GM19328 (cell line): ENCODE measurements at regions not wholly inside any gene's neighbourhood (a gene's known extent, or its start where the extent isn't known, plus 50 kb on each side); places are given as distances from the start of the nearest gene placed in this dataset.

Source experiments
- ATAC-seq: cut with Tn5 transposase; IDR thresholded peaks from one replicate; pipeline ENCODE4 v1.9.1; 2021; ENCODE audit warnings: mild to moderate bottlenecking, moderate library complexity; ENCODE audit not compliant: unreplicated experiment

GRCh38 chr20:11790046-11790445 lies 127.6 kb upstream of the BTBD3 start:
- ATAC-seq, result no peak

GRCh38 chr20:11791316-11791715 lies 126.4 kb upstream of the BTBD3 start:
- no peak for ATAC-seq

DNA sequence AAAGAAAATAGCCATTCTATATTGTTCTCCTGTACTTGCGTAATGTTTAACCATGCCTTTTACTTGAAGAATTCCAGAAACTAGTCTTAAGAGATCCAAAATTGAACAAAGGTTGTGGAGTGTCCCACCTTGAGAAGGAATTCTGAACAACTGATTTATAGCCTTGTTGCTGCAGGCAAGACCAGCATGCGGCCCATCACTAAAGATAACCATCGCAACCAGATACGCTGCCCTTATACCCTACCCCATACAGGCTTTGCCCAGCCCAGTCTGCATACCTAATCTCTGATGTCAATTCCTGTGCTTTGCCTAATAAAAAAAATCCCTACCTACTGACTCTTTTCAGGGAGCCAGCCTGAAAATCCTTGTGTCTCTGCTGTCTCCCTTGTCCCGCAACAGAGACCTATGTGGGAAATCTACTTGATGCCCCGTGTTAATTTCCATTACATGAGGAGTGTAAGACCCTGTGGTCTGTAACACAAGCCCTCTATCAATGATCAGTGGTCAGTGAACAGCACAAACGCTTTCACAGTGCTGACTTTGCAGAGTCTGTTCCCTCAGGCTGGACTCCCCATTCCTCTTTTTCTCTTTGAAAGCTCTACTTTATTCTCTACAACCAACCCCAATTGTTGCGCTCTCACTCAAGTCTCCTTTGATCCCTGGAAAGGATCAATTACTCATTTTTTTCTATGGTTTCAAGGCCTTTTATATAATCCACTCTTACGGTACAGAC lies 125.7 kb upstream of the BTBD3 start:
- ATAC-seq, result no peak

- no peak for ATAC-seq
Measured at GRCh38 chr20:11792568-11792953, 125.1 kb upstream of the BTBD3 start.

DNA sequence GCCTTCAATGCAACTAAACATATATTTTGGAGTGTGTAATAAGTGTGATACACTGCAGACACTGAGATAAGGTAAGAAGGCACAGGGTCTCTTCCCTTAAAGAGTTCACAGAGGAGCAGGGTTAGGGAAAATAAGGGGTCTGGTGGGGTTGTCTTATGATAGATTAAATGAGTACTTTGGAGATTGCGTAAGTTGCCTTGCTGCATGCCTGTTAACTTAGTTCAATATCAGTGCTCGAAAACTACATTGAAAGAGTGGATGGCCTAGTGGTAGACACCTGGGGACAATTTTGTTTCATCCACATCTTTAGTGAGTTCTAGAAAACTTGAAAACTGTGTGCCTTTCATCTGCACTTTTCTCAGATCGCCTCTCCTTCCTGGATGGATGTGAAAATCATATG lies 123.2 kb upstream of the BTBD3 start:
- ATAC-seq, result no peak

GRCh38 chr20:11795071-11795615 lies 122.5 kb upstream of the BTBD3 start:
- no peak for ATAC-seq

DNA sequence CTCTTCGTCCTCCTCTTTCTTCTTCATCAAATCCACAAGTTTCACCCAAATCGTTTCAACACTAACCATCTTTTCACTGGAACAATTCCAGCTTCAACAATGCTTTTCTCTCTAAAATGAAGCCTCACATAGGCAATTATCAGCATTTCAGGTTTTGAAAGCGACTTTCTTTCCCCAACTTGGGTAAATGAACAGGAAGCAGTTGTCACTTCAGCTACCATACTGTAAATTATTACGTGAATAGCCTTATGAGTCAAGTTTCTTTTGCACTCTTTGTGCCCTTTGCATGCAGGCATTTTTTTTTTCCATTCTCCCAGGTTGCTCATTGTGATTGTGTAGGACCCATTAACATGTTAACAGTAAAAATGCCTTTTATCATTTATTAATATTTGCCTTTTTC lies 121.7 kb upstream of the BTBD3 start:
- no peak for ATAC-seq

- ATAC-seq, result no peak
Measured at GRCh38 chr20:11797156-11797555, 120.5 kb upstream of the BTBD3 start.

DNA sequence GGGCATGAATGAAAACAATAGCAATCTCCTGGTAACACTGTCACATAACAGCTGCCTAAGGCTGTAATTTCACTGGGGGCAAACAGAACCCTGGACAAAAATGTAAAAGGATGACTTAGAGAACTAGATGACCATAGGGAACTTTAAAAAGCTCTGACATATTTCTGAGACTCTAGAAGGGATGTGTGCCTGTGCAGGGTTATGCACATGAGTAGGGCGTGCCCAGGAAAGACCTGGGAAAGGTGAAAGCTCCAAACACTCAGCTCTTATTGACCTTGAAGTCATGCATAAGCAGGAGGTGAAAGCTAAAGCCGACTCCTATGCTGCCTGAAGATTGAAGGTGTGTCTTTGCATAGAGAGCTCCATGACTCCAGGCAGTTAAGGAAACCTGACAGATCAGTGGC lies 118.4 kb upstream of the BTBD3 start:
- no peak for ATAC-seq

- ATAC-seq, result no peak
Measured at GRCh38 chr20:11807054-11808048, 110.3 kb upstream of the BTBD3 start.

GRCh38 chr20:11808841-11809240 lies 108.9 kb upstream of the BTBD3 start:
- ATAC-seq, result no peak

DNA sequence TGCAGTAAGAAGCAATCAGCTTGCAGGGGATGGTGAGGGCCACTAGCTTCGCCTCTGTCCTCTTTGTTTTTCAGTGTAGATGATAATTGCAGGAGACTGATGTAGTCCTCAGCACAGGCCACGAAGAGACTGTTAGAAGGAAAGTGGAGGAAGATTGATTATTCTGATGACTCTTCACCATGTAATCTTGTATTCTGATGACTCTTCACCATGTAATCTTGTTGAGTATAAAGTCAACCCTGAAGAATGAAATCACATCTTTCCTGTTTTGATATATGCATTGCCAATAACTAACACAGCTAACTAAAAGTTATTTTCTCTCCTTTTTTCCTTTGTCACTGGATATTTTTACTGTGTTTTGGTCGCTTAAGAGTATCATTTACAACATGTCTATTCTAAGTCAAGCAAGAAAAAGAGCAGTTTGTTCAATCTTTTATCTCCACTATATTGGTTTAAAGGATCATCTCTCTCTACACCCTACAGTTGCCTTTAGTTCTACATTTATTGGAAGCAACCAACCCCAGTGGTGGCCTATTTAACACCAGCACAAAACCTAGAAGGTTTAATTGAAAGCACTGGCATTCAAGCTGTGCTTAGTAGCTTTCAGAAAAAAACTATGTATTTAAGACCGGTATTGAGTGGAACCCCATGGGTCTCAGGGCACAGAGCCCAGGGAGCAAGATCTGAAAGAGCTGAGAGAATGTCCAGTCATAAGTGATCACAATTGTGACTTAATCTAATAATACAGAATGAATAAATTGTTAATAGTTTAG lies 107.2 kb upstream of the BTBD3 start:
- ATAC-seq, result no peak

DNA sequence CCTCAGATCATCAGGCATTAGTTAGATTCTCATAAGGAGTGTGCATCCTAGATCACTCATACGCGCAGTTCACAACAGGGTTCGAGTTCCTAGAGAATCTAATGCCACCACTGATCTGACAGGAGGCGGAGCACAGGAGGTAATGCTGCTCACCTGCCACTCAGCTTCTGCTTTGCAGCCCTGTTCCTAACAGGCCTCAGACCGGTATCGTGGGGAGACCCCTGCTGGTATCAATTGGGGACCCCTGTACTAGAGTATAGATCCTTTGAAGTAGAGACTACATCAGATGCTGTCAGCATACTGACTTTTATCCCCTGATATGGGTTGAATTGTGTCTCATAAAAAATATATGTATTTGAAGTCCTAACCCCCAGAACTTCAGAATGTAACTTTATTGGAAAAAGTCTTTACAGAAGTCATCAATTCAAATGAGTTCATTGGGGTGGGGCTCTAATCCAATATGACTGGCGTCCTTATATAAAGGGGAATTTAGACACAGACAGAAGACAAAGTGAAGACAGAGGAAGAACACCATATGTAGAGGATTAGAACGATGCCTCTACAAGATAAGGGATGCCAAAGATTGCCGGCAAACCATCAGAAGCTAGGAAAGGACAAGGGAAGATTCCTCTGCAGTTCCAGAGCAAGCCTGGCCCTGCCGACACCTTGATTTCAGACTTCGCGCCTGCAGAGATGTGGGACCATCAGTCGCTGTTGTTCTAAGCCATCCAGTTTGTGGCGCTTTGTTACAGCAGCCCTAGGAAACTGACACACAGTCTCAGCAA lies 104.4 kb upstream of the BTBD3 start:
- ATAC-seq, result no peak

DNA sequence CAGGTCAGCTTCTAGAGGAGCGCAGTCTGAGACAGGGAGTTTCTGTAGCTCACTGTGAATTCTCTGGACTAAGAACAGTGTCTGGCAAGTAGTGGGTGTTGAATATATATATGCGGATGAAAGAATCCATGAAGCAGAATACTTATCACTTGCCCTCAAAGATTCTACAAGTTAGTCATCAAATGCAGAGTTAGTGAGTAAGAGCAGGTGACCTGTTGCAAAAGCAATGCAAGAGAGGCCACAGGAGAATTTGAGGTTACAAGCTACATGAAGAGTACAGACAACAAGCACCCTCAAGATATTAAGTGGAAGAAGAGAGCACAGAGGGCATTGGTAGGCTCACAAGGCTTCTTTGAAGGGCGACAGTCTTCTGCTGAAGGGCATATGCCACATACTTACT lies 103.4 kb upstream of the BTBD3 start:
- no peak for ATAC-seq

DNA sequence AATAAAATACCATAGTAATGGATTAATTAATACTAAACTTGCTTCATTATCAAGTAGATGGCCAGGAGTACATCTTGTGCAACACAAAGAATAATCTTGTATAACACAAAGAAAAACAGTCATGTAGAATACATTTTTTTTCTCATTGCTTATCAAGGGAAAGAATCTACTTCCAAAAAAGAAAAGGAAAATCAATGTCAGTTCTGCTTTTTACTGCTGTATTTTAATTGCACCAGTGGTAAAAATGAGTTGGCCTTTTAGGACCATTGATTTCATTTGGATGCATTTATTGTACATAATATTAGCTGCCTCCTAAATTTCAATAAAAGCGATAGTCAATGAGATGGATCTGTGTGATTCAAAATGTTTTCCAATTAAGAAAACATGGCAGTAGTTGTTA lies 96.9 kb upstream of the BTBD3 start:
- ATAC-seq, result no peak

GRCh38 chr20:11822540-11822794 lies 95.2 kb upstream of the BTBD3 start:
- ATAC-seq, result no peak

DNA sequence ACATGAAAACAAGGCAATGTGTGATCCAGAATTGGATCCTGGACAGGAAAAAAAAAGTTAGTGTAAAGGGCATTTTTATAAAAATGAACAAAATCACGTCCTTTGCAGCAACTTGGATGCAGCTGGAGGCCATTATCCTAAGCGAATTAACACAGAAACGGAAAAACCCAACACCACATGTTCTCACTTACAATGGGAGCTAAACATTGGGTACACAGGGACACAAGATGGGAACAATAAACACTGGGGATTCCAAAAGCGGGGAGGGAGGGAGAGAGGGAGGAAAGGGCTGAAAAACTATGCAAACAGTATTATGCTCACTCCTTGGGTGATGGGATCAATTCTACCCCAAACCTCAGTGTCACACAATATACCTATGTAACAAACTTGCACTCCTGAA lies 91.4 kb upstream of the BTBD3 start:
- no peak for ATAC-seq

GRCh38 chr20:11832397-11832796 lies 85.3 kb upstream of the BTBD3 start:
- no peak for ATAC-seq

- ATAC-seq, result no peak
Measured at GRCh38 chr20:11832851-11833250, 84.8 kb upstream of the BTBD3 start.

DNA sequence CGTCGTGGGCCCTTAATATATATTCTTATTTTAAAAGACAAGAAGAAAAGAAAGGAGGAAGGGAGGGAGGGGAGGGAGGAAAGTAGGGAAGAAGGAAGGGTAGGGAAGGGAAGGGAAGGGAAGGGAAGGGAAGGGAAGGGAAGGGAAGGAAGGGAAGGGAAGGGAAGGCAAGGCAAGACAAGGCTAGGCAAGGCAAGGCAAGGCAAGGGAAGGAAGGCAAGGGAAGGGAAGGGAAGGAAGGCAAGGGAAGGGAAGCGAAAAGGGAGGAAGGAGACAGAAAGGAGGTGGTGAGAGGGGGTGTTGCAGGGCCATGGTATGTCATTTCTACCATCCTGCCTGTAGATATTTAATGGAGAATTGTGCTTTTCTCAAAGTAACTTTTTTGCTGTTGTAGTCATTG lies 83.9 kb upstream of the BTBD3 start:
- ATAC-seq, result no peak
